Epidermal melanocyte (primary cell): ENCODE measurements at regions not wholly inside any gene's neighbourhood (a gene's known extent, or its start where the extent isn't known, plus 50 kb on each side); places are given as distances from the start of the nearest gene placed in this dataset.

Experiments
- DNase-seq: peaks from one replicate; pipeline ENCODE4 v3.0.0; 2011; ENCODE audit warnings: low spot score; ENCODE audit not compliant: insufficient read length

GRCh38 chr13:76129305-76130000 is 493.3 kb downstream of the LMO7 start:
- peak; percentile 26 for DNase-seq

- DNase-seq = no peak
Observed at GRCh38 chr13:76127922-76128321, 491.8 kb downstream of the LMO7 start.

DNA sequence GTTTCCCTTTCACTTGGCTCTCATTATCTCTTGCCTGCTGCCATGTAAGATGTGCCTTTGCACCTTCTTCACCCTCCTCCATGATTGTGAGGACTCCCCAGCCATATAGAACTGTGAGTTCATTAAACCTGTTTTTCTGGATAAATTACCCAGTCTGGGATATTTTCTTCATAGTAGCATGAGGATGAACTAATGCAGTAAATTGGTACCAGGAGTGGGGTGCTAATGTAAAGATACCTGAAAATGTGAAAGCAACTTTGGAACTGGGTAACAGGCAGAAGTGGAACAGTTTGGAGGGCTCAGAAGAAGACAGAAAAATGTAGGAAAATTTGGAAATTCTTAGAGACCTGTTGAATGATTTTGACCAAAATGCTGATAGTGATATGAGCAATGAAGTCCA is 487.4 kb downstream of the LMO7 start:
- DNase-seq = no peak

- no peak for DNase-seq
Observed at GRCh38 chr13:76116751-76117360, 480.7 kb downstream of the LMO7 start.

DNA sequence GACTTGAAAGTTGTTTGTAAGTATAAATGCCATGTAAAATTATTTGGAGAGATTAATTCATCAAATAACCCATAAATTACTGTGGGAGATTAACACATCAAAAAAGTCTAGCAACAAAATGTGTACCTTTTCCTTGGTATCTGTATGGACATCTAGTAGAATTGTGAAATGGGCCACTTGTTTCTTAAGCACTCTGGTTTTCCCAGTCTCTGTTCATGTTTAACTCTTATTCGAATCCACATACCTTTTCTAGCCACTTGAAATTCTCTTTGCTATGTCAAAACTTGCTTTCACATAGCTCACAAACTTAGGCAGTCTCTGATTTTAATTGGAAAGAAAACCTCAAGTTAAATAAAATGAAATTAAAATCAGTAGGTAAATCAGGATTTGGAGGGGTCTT is 470.6 kb downstream of the LMO7 start:
- no peak for DNase-seq

- DNase-seq = no peak
Observed at GRCh38 chr13:76094645-76095044, 458.5 kb downstream of the LMO7 start.

GRCh38 chr13:76091076-76091475 is 454.9 kb downstream of the LMO7 start:
- DNase-seq = no peak

DNA sequence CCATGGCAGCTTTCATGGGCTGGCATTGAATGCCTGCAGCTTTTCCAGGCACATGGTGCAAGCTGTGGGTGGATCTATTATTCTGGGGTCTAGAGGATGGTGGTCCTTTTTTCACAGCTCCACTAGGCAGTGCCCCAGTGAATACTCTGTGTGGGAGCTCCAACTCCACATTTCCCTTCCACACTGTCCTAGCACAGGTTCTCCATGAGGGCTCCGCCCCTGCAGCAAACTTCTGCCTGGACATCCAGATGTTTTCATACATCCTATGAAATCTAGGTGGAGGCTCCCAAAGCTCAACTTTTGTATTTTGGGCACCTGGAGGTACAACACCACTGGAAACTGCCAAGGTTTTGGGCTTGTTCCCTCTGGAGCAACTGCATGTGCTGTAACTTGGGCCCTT is 450.6 kb downstream of the LMO7 start:
- DNase-seq = no peak

DNA sequence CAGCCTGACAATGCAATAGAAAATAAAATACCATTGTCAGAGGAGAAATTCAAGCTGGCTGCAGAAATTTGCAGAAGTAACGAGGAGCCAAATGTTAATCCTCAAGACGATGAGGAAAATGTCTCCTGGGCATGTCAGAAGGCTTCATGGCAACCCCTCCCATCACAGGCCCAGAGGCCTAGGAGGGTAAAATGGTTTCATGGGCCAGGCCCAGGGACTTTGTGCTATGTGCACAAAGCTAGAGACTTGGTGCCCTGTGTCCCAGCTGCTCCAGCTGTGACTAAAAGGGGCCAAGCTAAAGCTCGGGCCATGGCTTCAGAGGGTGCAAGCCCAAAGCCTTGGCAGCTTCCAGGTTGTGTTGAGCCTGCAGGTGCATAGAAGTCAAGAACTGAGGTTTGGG is 431.7 kb downstream of the LMO7 start:
- no peak for DNase-seq

GRCh38 chr13:76053181-76053580 is 417.1 kb downstream of the LMO7 start:
- DNase-seq = no peak

DNA sequence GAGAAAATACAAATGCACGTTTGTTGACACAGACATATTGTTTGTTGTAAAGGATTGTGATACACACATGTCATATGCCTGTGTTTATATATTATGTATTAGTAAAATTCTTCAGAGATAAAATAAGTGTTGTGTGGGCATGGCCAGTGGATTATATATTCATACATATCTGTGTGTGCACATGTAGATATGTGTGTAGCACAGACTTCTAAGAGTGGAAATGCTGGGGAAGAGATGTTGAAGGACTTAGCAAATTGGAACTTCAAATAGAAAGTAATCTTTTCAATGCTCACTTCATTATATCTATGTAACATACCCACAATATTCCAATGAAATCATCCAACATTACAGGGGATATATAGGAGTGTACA is 413.2 kb downstream of the LMO7 start:
- DNase-seq = no peak

DNA sequence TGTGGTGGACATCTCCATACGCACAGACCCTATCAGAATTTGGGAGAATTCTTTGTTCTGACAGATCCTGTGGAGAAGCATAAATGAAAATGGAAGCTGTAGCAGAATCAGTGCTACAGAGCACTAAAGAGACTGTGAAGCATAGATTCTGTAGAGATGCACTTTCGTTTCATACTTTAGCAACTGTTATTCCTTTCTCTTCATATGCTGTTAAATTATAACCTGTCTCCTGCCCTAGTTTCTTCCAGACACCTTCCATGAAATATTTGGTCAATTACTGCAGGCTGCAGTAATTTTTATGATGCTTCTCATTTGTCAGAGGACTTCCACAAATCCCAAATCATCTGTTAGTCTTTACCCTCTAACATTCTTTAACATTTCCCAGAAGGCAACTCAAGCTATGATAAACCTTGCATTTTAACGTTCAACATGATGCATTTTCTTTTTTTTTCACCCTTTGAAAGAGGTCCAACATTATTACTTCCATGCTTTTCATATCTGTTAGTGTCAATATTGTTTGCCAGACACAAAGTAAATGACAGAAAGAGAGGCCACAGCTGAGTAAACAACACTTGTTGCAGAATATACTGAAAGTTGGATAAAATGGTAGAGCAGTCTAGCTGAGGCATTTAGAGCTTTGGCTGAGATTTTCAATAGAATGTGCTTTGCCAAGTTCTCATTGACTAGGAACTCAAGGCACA is 412.7 kb downstream of the LMO7 start:
- DNase-seq = no peak

DNA sequence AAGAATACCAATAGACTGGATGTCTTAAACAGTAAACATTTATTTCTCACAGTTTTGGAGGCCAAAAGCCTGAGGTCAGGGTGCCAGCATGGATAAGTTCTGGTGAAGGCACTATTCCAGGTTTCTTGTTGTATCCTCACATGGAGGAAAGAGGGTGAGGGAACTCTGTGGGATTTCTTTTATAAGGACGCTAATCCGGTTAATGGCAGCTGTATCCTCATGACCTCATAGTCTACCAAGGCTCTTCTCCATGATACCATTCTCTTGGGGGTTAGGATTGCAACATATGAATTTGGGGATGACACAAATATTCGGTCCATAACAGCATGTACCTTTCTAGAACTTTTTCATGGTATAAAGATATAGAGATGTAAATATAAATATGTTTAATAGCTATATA is 412.0 kb downstream of the LMO7 start:
- no peak for DNase-seq

GRCh38 chr13:76043874-76044273 is 407.7 kb downstream of the LMO7 start:
- DNase-seq = no peak

DNA sequence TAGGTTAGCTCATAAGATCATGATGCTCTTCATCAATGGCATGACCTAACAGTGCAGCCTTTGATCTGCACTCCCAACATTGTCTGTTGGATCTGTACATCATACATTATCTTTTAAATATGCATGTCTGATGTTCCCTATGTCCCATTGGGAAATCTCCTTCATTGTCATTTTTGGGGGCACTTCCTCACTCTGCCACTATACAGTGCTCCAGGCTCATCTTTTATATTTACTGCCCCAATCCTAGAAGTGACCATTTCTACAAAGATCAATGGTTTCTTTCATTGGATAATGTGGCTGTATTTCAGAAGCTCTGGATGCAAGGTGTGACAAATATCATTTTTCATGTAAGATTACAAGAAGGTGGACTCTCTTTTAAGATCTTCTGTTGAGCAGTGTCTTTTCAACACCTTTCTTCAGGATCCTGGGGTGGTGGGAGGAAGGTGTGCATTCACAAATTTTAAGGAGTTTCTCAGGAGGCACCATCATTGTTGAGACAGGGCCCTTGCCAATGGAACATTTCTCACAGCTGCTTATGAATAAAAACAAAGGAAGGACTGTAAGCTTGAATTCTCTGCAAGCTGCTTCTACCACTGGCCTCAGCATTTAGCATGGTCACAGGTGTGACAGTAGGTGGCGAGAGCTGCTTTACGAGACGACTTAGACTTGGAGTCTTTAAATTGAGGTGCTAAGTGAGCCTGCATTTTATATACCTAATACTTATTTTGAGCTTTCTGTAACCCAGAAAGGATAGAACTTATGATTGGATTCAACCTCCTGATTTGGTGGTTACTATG is 403.0 kb downstream of the LMO7 start:
- no peak for DNase-seq

DNA sequence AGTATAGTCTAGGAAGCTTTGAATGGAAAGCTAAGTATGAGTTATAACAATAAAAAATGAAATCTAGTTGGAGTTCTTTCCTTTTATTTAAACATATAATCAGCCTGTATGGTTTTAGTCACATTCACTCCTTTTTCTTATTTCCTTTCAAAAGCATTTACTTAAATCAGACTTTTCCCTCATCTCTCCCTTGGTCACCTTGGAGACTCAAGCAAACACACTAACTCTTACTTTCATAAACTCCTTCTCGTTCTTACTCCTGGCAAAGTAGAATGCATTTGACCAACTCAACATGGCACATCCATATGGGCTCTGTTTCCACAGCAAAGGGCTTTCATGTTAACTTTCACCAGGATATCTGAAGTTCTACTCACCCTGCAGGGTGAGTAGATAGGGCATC is 400.0 kb downstream of the LMO7 start:
- no peak for DNase-seq

GRCh38 chr13:76035711-76036110 is 399.6 kb downstream of the LMO7 start:
- DNase-seq = no peak

DNA sequence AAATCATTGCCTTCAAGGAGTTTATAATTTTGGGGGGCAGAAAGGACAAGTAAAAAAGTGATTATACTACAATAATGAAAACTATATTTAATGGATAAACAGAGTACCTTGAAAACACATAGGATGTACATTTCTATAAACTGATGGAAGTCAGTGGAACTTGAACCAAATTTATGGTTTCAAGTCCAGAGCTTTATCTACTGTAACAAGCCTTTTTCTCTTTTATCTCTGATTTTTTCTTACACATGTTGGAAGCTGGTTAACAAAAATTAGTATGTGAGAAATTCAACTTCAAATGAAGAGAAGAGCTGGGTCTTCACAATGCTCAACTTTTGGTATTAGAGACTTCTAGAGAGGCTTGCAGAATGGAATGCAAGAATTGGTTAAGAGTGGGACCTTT is 393.6 kb downstream of the LMO7 start:
- DNase-seq = no peak

DNA sequence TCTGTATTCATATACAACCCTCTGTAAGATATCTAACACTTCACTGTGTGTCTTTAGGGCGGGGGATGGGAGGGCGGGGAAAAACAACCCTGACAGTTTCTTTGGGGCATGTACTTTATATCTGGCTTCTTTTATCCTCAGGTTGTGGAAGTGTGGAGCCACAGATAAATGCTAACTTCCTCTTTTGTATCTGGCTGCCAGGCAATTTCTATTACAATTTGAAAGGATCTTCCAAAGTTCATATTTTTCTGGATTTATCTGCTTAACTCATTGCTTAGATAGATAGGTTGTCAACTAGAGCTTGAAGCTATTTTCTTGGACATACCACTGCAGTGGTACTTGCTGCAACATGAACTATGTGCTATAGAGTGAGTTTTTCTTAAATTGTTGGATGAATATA is 393.0 kb downstream of the LMO7 start:
- no peak for DNase-seq

- DNase-seq = no peak
Observed at GRCh38 chr13:76027131-76027530, 391.0 kb downstream of the LMO7 start.

DNA sequence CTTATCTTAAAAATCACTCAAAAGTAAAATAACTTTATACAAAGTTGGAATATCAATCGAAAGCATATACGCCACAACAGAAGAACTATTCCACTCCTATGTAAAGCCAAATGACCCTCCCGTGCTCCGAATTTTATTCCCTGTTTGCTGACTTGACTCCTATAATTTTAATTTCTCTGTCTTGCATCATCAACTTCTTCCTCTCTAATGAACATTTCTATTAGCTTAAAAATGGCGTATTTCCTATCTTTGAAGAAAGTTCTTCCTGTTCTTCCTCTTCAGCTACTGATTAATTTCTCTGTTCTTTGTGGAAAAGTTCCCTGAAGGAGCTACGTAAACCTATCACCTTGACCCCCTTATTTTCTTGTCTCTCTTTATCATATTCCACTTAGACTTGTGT is 389.3 kb downstream of the LMO7 start:
- DNase-seq = no peak

GRCh38 chr13:76024151-76024550 is 388.0 kb downstream of the LMO7 start:
- DNase-seq = no peak
